ENCODE measurements at regions not wholly inside any gene's neighbourhood (a gene's known extent, or its start where the extent isn't known, plus 50 kb on each side); places are given as distances from the start of the nearest gene placed in this dataset.

GRCh38 chr22:25370322-25370721 is 150.9 kb downstream of the CRYBB2 start:
- no peak overlapping the region for H3K4ac ChIP-seq (ENCODE audit: low read depth in 1 of 2, low read length in 2 of 2)
- H2BK120ac ChIP-seq (ENCODE audit: low read depth, low read length) = no peak overlapping the region
- no peak overlapping the region for H3K4me2 ChIP-seq (ENCODE audit: low read length, poor library complexity, severe bottlenecking)
- no peak overlapping the region for H3K27ac ChIP-seq (ENCODE audit: low read length, poor library complexity, severe bottlenecking)
- peaks cover 7 to 62% of the 10 kb centered on the region in 2 experiments for H3K36me3 ChIP-seq (ENCODE audit: control insufficient read depth in 1 of 2, insufficient read depth in 2 of 2, low read depth in 1 of 2, low read length in 2 of 2)
- no peak overlapping the region for H3K18ac ChIP-seq (ENCODE audit: low read depth in 1 of 2, low read length in 2 of 2)
- no peak overlapping the region for H2BK12ac ChIP-seq (ENCODE audit: low read length in 2 of 2)
- no peak overlapping the region for H3K4me3 ChIP-seq (ENCODE audit: insufficient read depth in 1 of 2, low read depth in 1 of 2, low read length in 2 of 2)
- H2AK5ac ChIP-seq (ENCODE audit: low read length, severe bottlenecking) = no peak overlapping the region
- H4K8ac ChIP-seq (ENCODE audit: low read length) = no peak overlapping the region
- H3K79me1 ChIP-seq (replicated peaks; ENCODE audit: low read length, poor library complexity, severe bottlenecking) = peaks cover 54% of the 10 kb centered on the region
- H3K9me3 ChIP-seq (ENCODE audit: control insufficient read depth, low read length) = no peaks in the 10 kb centered on the region
- no peak overlapping the region for H2AFZ ChIP-seq (ENCODE audit: low read depth, low read length)
- no peak overlapping the region for H4K91ac ChIP-seq (ENCODE audit: low read length)
- DNase-seq = no peak
- no peak overlapping the region for H2BK15ac ChIP-seq (ENCODE audit: low read depth, poor library complexity, severe bottlenecking)
- H3K14ac ChIP-seq (ENCODE audit: low read length in 2 of 2) = no peak overlapping the region
- H3K27me3 ChIP-seq (ENCODE audit: control insufficient read depth in 1 of 2, insufficient read depth in 1 of 2, low read length in 2 of 2) = no peaks in the 10 kb centered on the region
- H2BK5ac ChIP-seq (ENCODE audit: low read depth, low read length, poor library complexity, severe bottlenecking) = no peak overlapping the region
- peaks cover 12% of the 10 kb centered on the region for H3K4me1 ChIP-seq (ENCODE audit: control insufficient read depth, insufficient read depth, low read depth, low read length)
- no peak overlapping the region for H3K9ac ChIP-seq (ENCODE audit: low read length)
- WGBS = 99% methylated on average over 11 of the region's 11 CpGs
- no peak overlapping the region for H3K23ac ChIP-seq (ENCODE audit: low read length in 2 of 2)

GRCh38 chr22:25372000-25372595 is 152.7 kb downstream of the CRYBB2 start:
- H3K14ac ChIP-seq (ENCODE audit: low read length in 2 of 2) = no peak overlapping the region
- H3K18ac ChIP-seq (ENCODE audit: low read depth in 1 of 2, low read length in 2 of 2) = no peak overlapping the region
- H3K9ac ChIP-seq (ENCODE audit: low read length) = no peak overlapping the region
- no peaks in the 10 kb centered on the region for H3K27me3 ChIP-seq (ENCODE audit: control insufficient read depth in 1 of 2, insufficient read depth in 1 of 2, low read length in 2 of 2)
- H3K9me3 ChIP-seq (ENCODE audit: control insufficient read depth, low read length) = no peaks in the 10 kb centered on the region
- H3K4me3 ChIP-seq (ENCODE audit: insufficient read depth in 1 of 2, low read depth in 1 of 2, low read length in 2 of 2) = no peak overlapping the region
- H2AK5ac ChIP-seq (ENCODE audit: low read length, severe bottlenecking) = no peak overlapping the region
- no peak overlapping the region for H3K4ac ChIP-seq (ENCODE audit: low read depth in 1 of 2, low read length in 2 of 2)
- H3K4me1 ChIP-seq (ENCODE audit: control insufficient read depth, insufficient read depth, low read depth, low read length) = peaks cover 6% of the 10 kb centered on the region
- H4K91ac ChIP-seq (ENCODE audit: low read length) = no peak overlapping the region
- no peak overlapping the region for H2BK15ac ChIP-seq (ENCODE audit: low read depth, poor library complexity, severe bottlenecking)
- H3K23ac ChIP-seq (ENCODE audit: low read length in 2 of 2) = no peak overlapping the region
- no peak overlapping the region for H2BK12ac ChIP-seq (ENCODE audit: low read length in 2 of 2)
- H3K27ac ChIP-seq (ENCODE audit: low read length, poor library complexity, severe bottlenecking) = no peak overlapping the region
- no peak for DNase-seq
- peaks cover 41% of the 10 kb centered on the region for H3K79me1 ChIP-seq (replicated peaks; ENCODE audit: low read length, poor library complexity, severe bottlenecking)
- H4K8ac ChIP-seq (ENCODE audit: low read length) = no peak overlapping the region
- no peak overlapping the region for H2BK120ac ChIP-seq (ENCODE audit: low read depth, low read length)
- 96% methylated on average over 16 of the region's 16 CpGs for WGBS
- no peak overlapping the region for H2AFZ ChIP-seq (ENCODE audit: low read depth, low read length)
- no peak overlapping the region for H2BK5ac ChIP-seq (ENCODE audit: low read depth, low read length, poor library complexity, severe bottlenecking)
- H3K4me2 ChIP-seq (ENCODE audit: low read length, poor library complexity, severe bottlenecking) = no peak overlapping the region
- peaks cover 12 to 56% of the 10 kb centered on the region in 2 experiments for H3K36me3 ChIP-seq (ENCODE audit: control insufficient read depth in 1 of 2, insufficient read depth in 2 of 2, low read depth in 1 of 2, low read length in 2 of 2)

GRCh38 chr22:25373961-25374360 is 154.5 kb downstream of the CRYBB2 start:
- H3K36me3 ChIP-seq (ENCODE audit: control insufficient read depth in 1 of 2, insufficient read depth in 2 of 2, low read depth in 1 of 2, low read length in 2 of 2) = peaks cover 20 to 59% of the 10 kb centered on the region in 2 experiments
- H3K27me3 ChIP-seq (ENCODE audit: control insufficient read depth in 1 of 2, insufficient read depth in 1 of 2, low read length in 2 of 2) = no peaks in the 10 kb centered on the region
- H4K91ac ChIP-seq (ENCODE audit: low read length) = no peak overlapping the region
- no peak overlapping the region for H4K8ac ChIP-seq (ENCODE audit: low read length)
- peaks cover 30% of the 10 kb centered on the region for H3K79me1 ChIP-seq (replicated peaks; ENCODE audit: low read length, poor library complexity, severe bottlenecking)
- 94% methylated on average over 10 of the region's 10 CpGs for WGBS
- H2BK5ac ChIP-seq (ENCODE audit: low read depth, low read length, poor library complexity, severe bottlenecking) = no peak overlapping the region
- no peak overlapping the region for H3K4me3 ChIP-seq (ENCODE audit: insufficient read depth in 1 of 2, low read depth in 1 of 2, low read length in 2 of 2)
- H2BK120ac ChIP-seq (ENCODE audit: low read depth, low read length) = no peak overlapping the region
- no peak overlapping the region for H2AFZ ChIP-seq (ENCODE audit: low read depth, low read length)
- H3K14ac ChIP-seq (ENCODE audit: low read length in 2 of 2) = no peak overlapping the region
- no peak overlapping the region for H2AK5ac ChIP-seq (ENCODE audit: low read length, severe bottlenecking)
- H3K4me1 ChIP-seq (ENCODE audit: control insufficient read depth, insufficient read depth, low read depth, low read length) = peaks cover 6% of the 10 kb centered on the region
- no peak overlapping the region for H2BK12ac ChIP-seq (ENCODE audit: low read length in 2 of 2)
- no peak overlapping the region for H3K23ac ChIP-seq (ENCODE audit: low read length in 2 of 2)
- no peak overlapping the region for H3K27ac ChIP-seq (ENCODE audit: low read length, poor library complexity, severe bottlenecking)
- no peak overlapping the region for H3K9ac ChIP-seq (ENCODE audit: low read length)
- H3K18ac ChIP-seq (ENCODE audit: low read depth in 1 of 2, low read length in 2 of 2) = no peak overlapping the region
- H3K9me3 ChIP-seq (ENCODE audit: control insufficient read depth, low read length) = no peaks in the 10 kb centered on the region
- no peak overlapping the region for H3K4ac ChIP-seq (ENCODE audit: low read depth in 1 of 2, low read length in 2 of 2)
- no peak for DNase-seq
- H2BK15ac ChIP-seq (ENCODE audit: low read depth, poor library complexity, severe bottlenecking) = no peak overlapping the region
- H3K4me2 ChIP-seq (ENCODE audit: low read length, poor library complexity, severe bottlenecking) = no peak overlapping the region

- Histone ChIP-seq H3K23ac (ENCODE audit: low read length in 2 of 2) (no peak overlapping the region), H3K27ac (ENCODE audit: low read length, poor library complexity, severe bottlenecking) (no peak overlapping the region), H3K9me3 (ENCODE audit: control insufficient read depth, low read length) (no peaks in the 10 kb centered on the region), H2BK5ac (ENCODE audit: low read depth, low read length, poor library complexity, severe bottlenecking) (no peak overlapping the region), H2AFZ (ENCODE audit: low read depth, low read length) (no peak overlapping the region), H2AK5ac (ENCODE audit: low read length, severe bottlenecking) (no peak overlapping the region), H3K18ac (ENCODE audit: low read depth in 1 of 2, low read length in 2 of 2) (no peak overlapping the region), H2BK15ac (ENCODE audit: low read depth, poor library complexity, severe bottlenecking) (no peak overlapping the region), H4K91ac (ENCODE audit: low read length) (no peak overlapping the region), H3K4me2 (ENCODE audit: low read length, poor library complexity, severe bottlenecking) (no peak overlapping the region), H3K4ac (ENCODE audit: low read depth in 1 of 2, low read length in 2 of 2) (no peak overlapping the region), H2BK12ac (ENCODE audit: low read length in 2 of 2) (no peak overlapping the region), H3K36me3 (ENCODE audit: control insufficient read depth in 1 of 2, insufficient read depth in 2 of 2, low read depth in 1 of 2, low read length in 2 of 2) (peaks cover 22 to 58% of the 10 kb centered on the region in 2 experiments), H3K4me3 (ENCODE audit: insufficient read depth in 1 of 2, low read depth in 1 of 2, low read length in 2 of 2) (no peak overlapping the region), H4K8ac (ENCODE audit: low read length) (no peak overlapping the region), H3K14ac (ENCODE audit: low read length in 2 of 2) (no peak overlapping the region), H3K4me1 (ENCODE audit: control insufficient read depth, insufficient read depth, low read depth, low read length) (peaks cover 4% of the 10 kb centered on the region), H3K79me1 (replicated peaks; ENCODE audit: low read length, poor library complexity, severe bottlenecking) (peaks cover 28% of the 10 kb centered on the region), H2BK120ac (ENCODE audit: low read depth, low read length) (no peak overlapping the region), H3K27me3 (ENCODE audit: control insufficient read depth in 1 of 2, insufficient read depth in 1 of 2, low read length in 2 of 2) (no peaks in the 10 kb centered on the region), H3K9ac (ENCODE audit: low read length) (no peak overlapping the region)
- 96% methylated on average over 4 of the region's 4 CpGs for WGBS
- no peak for DNase-seq
Observed at GRCh38 chr22:25374869-25375268, 155.4 kb downstream of the CRYBB2 start.
